C4-2B (cell line): ENCODE measurements at regions not wholly inside any gene's neighbourhood (a gene's known extent, or its start where the extent isn't known, plus 50 kb on each side); places are given as distances from the start of the nearest gene placed in this dataset.

Source experiments
- ZFX ChIP-seq: fragments of 450-650 bp; IDR thresholded peaks from 2 replicates; pipeline ENCODE4 v1.6.1; 2017
- TF ChIP-seq, protein P1 (sequence below): fragments of 450-650 bp; conservative IDR thresholded peaks from 2 replicates; pipeline ENCODE4 v1.5.1; 2017; ENCODE audit warnings: mild to moderate bottlenecking

DNA sequence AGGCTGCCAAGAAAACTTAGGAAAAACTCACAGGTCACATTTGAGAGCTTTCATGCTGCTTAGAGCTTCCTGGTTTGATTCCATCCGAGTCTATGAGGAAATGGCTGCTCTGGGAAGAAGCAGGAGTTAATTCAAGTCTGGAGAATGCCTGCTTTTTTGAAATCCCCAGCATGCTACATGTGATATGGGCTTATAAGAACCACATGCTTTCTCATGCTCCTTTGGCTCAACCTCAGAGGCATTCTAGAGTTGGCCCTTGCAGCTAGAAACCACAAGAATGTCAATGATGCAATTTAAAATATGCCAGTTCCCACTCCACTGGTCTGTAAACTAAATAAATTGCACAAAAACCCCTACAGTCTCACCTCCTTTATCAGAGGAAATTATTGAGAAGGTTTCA is 142.9 kb upstream of the OLIG3 start:
- TF ChIP-seq, protein P1, sequence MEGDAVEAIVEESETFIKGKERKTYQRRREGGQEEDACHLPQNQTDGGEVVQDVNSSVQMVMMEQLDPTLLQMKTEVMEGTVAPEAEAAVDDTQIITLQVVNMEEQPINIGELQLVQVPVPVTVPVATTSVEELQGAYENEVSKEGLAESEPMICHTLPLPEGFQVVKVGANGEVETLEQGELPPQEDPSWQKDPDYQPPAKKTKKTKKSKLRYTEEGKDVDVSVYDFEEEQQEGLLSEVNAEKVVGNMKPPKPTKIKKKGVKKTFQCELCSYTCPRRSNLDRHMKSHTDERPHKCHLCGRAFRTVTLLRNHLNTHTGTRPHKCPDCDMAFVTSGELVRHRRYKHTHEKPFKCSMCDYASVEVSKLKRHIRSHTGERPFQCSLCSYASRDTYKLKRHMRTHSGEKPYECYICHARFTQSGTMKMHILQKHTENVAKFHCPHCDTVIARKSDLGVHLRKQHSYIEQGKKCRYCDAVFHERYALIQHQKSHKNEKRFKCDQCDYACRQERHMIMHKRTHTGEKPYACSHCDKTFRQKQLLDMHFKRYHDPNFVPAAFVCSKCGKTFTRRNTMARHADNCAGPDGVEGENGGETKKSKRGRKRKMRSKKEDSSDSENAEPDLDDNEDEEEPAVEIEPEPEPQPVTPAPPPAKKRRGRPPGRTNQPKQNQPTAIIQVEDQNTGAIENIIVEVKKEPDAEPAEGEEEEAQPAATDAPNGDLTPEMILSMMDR = no peak
- TF ChIP-seq ZFX = no peak
